Astrocyte of the cerebellum (primary cell): ENCODE measurements at regions not wholly inside any gene's neighbourhood (a gene's known extent, or its start where the extent isn't known, plus 50 kb on each side); places are given as distances from the start of the nearest gene placed in this dataset.

ENCODE experiments used
- DNase-seq: peaks from one replicate; pipeline ENCODE4 v3.0.0-alpha.2; 2011; ENCODE audit warnings: low read depth
- H3K4me3 ChIP-seq: 2 replicates; pipeline ENCODE4 v1.5.1; 2011; ENCODE audit warnings: mild to moderate bottlenecking, low read depth, low read length, moderate library complexity
- in situ Hi-C: cut with HindIII; loops from 2 replicates; pipeline ENCODE4 v1.10.0; 2017; ENCODE audit warnings: low sequenced_read_pairs
- TF ChIP-seq, protein P1 (sequence below): IDR thresholded peaks from 2 replicates; pipeline ENCODE4 v1.5.1; 2012; ENCODE audit warnings: low read length, low read depth, moderate library complexity, mild to moderate bottlenecking; ENCODE audit errors: missing control alignments

- DNase-seq = no peak
- TF ChIP-seq, protein P1, sequence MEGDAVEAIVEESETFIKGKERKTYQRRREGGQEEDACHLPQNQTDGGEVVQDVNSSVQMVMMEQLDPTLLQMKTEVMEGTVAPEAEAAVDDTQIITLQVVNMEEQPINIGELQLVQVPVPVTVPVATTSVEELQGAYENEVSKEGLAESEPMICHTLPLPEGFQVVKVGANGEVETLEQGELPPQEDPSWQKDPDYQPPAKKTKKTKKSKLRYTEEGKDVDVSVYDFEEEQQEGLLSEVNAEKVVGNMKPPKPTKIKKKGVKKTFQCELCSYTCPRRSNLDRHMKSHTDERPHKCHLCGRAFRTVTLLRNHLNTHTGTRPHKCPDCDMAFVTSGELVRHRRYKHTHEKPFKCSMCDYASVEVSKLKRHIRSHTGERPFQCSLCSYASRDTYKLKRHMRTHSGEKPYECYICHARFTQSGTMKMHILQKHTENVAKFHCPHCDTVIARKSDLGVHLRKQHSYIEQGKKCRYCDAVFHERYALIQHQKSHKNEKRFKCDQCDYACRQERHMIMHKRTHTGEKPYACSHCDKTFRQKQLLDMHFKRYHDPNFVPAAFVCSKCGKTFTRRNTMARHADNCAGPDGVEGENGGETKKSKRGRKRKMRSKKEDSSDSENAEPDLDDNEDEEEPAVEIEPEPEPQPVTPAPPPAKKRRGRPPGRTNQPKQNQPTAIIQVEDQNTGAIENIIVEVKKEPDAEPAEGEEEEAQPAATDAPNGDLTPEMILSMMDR = no peak
- in situ Hi-C loops = no loop called here
- no peak overlapping the region for H3K4me3 ChIP-seq
Observed at GRCh38 chr4:84407554-84408407, 91.3 kb downstream of the NKX6-1 start.

GRCh38 chr4:84403656-84404055, 95.4 kb downstream of the NKX6-1 start:
- H3K4me3 ChIP-seq = no peak overlapping the region
- TF ChIP-seq, protein P1 = no peak
- DNase-seq = no peak
- in situ Hi-C loops = no loop called here

- in situ Hi-C loops = no loop called here
- H3K4me3 ChIP-seq = no peak overlapping the region
- TF ChIP-seq, protein P1 = no peak
- no peak for DNase-seq
Observed at GRCh38 chr4:84401701-84402306, 97.3 kb downstream of the NKX6-1 start.

DNA sequence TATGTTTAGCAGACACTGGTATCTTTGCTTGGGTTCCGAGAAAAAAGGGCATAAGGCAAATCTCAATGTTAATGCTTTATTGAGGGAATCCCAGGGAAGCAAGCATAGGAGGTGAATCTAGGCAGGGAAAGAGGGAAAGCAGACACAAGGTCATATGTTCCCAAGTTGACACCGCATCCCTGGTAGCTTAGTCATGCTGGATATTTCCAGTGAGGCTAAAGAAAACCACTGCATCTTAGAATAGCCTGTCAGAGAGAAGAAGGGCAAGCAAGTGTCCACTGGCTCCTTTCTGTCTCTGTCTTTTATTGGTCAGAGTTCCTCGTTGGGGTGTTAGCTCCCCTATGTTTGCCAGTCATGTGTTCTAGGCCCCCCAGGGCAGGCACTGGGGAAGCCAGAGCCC, 104.7 kb downstream of the NKX6-1 start:
- in situ Hi-C loops = no loop called here
- H3K4me3 ChIP-seq = no peak overlapping the region
- no peak for DNase-seq
- TF ChIP-seq, protein P1 = no peak

DNA sequence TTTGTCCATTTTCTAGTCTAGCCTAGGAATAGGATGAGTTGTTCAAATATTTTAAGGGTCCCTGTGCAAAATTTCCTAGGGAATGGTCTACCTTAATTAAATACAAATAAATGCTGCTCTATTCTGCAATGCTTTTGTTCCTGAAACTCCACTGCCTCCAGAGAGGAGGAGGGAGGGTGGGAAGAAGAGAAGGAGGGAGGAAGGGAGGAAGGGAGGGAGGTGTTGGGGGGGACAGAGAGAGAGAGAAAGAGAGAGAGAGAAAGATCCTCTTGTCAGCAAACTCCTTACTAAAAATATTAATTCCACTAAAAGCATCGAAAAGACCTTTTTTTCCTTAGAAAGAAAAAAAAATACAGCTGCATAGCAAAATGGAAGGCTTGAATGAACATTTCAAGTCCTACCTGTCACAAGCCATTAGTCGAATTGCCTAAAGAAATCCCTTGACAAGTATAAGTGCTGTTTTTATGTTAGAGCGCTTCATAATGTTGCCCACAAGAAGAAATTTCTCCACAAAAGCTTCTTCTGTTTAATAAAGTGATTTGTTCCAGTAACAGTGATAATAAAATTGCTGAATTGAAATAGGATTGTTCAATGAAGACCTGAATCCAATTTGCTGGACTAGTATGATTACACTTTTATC, 106.0 kb downstream of the NKX6-1 start:
- TF ChIP-seq, protein P1 = no peak
- no peak overlapping the region for H3K4me3 ChIP-seq
- no peak for DNase-seq
- in situ Hi-C loops = no loop called here

GRCh38 chr4:84389406-84389805, 109.7 kb downstream of the NKX6-1 start:
- in situ Hi-C loops = no loop called here
- no peak for DNase-seq
- TF ChIP-seq, protein P1 = no peak
- no peak overlapping the region for H3K4me3 ChIP-seq
